Mucosa of rectum (tissue), 2 donors: ENCODE measurements at regions not wholly inside any gene's neighbourhood (a gene's known extent, or its start where the extent isn't known, plus 50 kb on each side); places are given as distances from the start of the nearest gene placed in this dataset.

Experiments
- H3K27ac ChIP-seq, 2 donors: one replicate each; pipeline ENCODE4 v1.7.0; 2013; ENCODE audit warnings: inconsistent platforms in 2 of 2, low read depth in 2 of 2, low read length in 2 of 2
- H3K27me3 ChIP-seq, 2 donors: one replicate each; pipeline ENCODE4 v1.7.0; 2013; ENCODE audit warnings: low read length in 2 of 2; ENCODE audit not compliant: control insufficient read depth in 2 of 2, insufficient read depth in 2 of 2
- H3K36me3 ChIP-seq, 2 donors: one replicate each; pipeline ENCODE4 v1.7.0; 2013; ENCODE audit warnings: low read length in 2 of 2; ENCODE audit not compliant: control insufficient read depth in 2 of 2, insufficient read depth in 2 of 2
- H3K4me1 ChIP-seq, 2 donors: one replicate each; pipeline ENCODE4 v1.7.0; 2013; ENCODE audit warnings: low read length in 2 of 2, mild to moderate bottlenecking in 1 of 2; ENCODE audit not compliant: control insufficient read depth in 2 of 2, insufficient read depth in 2 of 2
- H3K4me3 ChIP-seq, 2 donors: one replicate each; pipeline ENCODE4 v1.7.0; 2013; ENCODE audit warnings: low read length in 2 of 2
- H3K9ac ChIP-seq, 2 donors: one replicate each; pipeline ENCODE4 v1.7.0; 2013; ENCODE audit warnings: low read length in 2 of 2, low read depth in 1 of 2, mild to moderate bottlenecking in 1 of 2
- H3K9me3 ChIP-seq, 2 donors: one replicate each; pipeline ENCODE4 v1.7.0; 2013; ENCODE audit warnings: low read length in 2 of 2; ENCODE audit not compliant: control insufficient read depth in 2 of 2
- donor health status: healthy.
- donor health status: Normal muscosa, but diverticular disease.

- no peak overlapping the region for H3K27ac ChIP-seq
- no peaks in the 10 kb centered on the region for H3K9me3 ChIP-seq
- H3K4me3 ChIP-seq = no peak overlapping the region
- H3K36me3 ChIP-seq = no peaks in the 10 kb centered on the region
- H3K4me1 ChIP-seq = no peaks in the 10 kb centered on the region
- no peak overlapping the region for H3K9ac ChIP-seq
- no peaks in the 10 kb centered on the region for H3K27me3 ChIP-seq
Observed at GRCh38 chr21:31395791-31396190, 51.7 kb upstream of the TIAM1 start.

DNA sequence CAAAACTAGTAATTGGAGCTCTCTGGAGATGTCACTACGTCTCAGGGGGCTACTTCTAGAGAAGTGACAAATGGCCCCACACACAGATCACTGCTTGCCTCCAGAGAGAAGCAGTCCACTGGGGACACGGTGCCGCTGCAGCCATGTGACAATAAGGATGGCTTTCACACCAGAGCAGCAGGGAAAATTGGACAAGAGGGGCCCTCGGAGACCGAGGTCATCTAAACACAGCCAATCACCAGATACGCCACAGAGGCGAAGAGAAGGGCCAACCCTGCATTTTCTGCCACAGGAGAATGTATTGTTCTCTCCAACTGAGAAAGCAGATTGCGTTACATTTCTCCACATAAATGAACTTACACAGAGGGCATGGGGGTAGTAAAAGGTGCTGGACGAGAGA, 51.2 kb upstream of the TIAM1 start:
- Histone ChIP-seq H3K9me3 (no peaks in the 10 kb centered on the region), H3K9ac (no peak overlapping the region), H3K36me3 (no peaks in the 10 kb centered on the region), H3K27ac (no peak overlapping the region), H3K27me3 (no peaks in the 10 kb centered on the region), H3K4me3 (no peak overlapping the region), H3K4me1 (no peaks in the 10 kb centered on the region)

DNA sequence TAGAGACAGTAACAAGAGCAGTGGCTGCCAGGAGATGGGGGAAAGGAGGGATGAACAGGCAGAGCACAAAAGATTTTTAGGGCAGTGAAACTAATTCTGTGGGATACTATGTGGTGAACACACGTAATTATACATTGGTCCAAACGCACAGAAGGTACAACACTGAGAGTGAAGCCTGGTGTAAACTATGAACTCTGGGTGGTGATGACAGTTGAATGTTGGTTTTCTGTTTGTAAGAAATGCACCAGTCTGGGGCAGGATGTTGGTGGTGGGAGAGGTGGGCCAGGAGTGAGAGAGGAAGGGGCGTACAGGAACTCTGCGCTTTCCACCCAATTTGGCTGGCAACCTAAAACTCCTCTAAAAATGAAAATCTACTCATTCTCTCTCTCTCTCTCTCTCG, 50.2 kb upstream of the TIAM1 start:
- H3K9ac ChIP-seq = no peak overlapping the region
- no peaks in the 10 kb centered on the region for H3K36me3 ChIP-seq
- H3K9me3 ChIP-seq = no peaks in the 10 kb centered on the region
- H3K4me3 ChIP-seq = no peak overlapping the region
- H3K4me1 ChIP-seq = no peaks in the 10 kb centered on the region
- H3K27ac ChIP-seq = no peak overlapping the region
- no peaks in the 10 kb centered on the region for H3K27me3 ChIP-seq
